ENCODE measurements at regions not wholly inside any gene's neighbourhood (a gene's known extent, or its start where the extent isn't known, plus 50 kb on each side); places are given as distances from the start of the nearest gene placed in this dataset.

- no peak for DNase-seq (ENCODE audit: low spot score)
- no peak for TF ChIP-seq CTCF (IDR thresholded peaks at IDR 0.05)
- Histone ChIP-seq H3K4me3 (no peak overlapping the region), H3K27ac (no peak overlapping the region)
Measured at GRCh38 chr6:14673201-14673600, 555.6 kb downstream of the CD83 start.

GRCh38 chr6:14674458-14674857 lies 556.9 kb downstream of the CD83 start:
- no peak overlapping the region for H3K4me3 ChIP-seq
- no peak for DNase-seq (ENCODE audit: low spot score)
- H3K27ac ChIP-seq: no peak overlapping the region
- TF ChIP-seq CTCF (IDR thresholded peaks at IDR 0.05): no peak

- no peak for DNase-seq (ENCODE audit: low spot score)
- no peak overlapping the region for H3K27ac ChIP-seq
- H3K4me3 ChIP-seq: no peak overlapping the region
- no peak for TF ChIP-seq CTCF (IDR thresholded peaks at IDR 0.05)
Measured at GRCh38 chr6:14674867-14675648, 557.5 kb downstream of the CD83 start.

- Histone ChIP-seq H3K27ac (no peak overlapping the region), H3K4me3 (no peak overlapping the region)
- no peak for DNase-seq (ENCODE audit: low spot score)
- no peak for TF ChIP-seq CTCF (IDR thresholded peaks at IDR 0.05)
Measured at GRCh38 chr6:14676064-14676463, 558.5 kb downstream of the CD83 start.

- no peak overlapping the region for H3K4me3 ChIP-seq
- no peak overlapping the region for H3K27ac ChIP-seq
- no peak for DNase-seq (ENCODE audit: low spot score)
- no peak for TF ChIP-seq CTCF (IDR thresholded peaks at IDR 0.05)
Measured at GRCh38 chr6:14676977-14677781, 559.6 kb downstream of the CD83 start.

- no peak for DNase-seq (ENCODE audit: low spot score)
- TF ChIP-seq CTCF (IDR thresholded peaks at IDR 0.05): no peak
- Histone ChIP-seq H3K4me3 (no peak overlapping the region), H3K27ac (no peak overlapping the region)
Measured at GRCh38 chr6:14681699-14682487, 564.0 kb upstream of the JARID2 start.

Measured in coronary artery (tissue), 2 donors.